SK-N-SH (cell line): ENCODE measurements at regions not wholly inside any gene's neighbourhood (a gene's known extent, or its start where the extent isn't known, plus 50 kb on each side); places are given as distances from the start of the nearest gene placed in this dataset.

Experiments used
- CTCF ChIA-PET: fragments of 300-600, 350-600 bp; formaldehyde crosslinking; extraction: SDS; loops from one replicate; lab custom pipeline; 2021; lab: Yijun Ruan, JAX
- POLR2A ChIA-PET: fragments of 350-600 bp; sonication (Branson Sonifier 250); formaldehyde crosslinking; extraction: SDS; loops from one replicate; lab custom pipeline; 2020; ENCODE audit warnings: antibody characterized with exemption, inconsistent platforms; lab: Yijun Ruan, JAX
- DNase-seq: peaks from one replicate; pipeline ENCODE4 v3.0.0; 2012
- H2AFZ ChIP-seq: fragments of 200-600 bp; sonication (generic); 2 replicates; pipeline ENCODE4 v1.8.1; 2016; ENCODE audit warnings: antibody characterized with exemption, mild to moderate bottlenecking, low read depth
- H3F3A ChIP-seq: fragments of 200-600 bp; sonication (generic); replicated peaks from 2 replicates; pipeline ENCODE3; 2016; ENCODE audit warnings: antibody characterized with exemption, mild to moderate bottlenecking; ENCODE audit not compliant: insufficient read depth
- H3K27ac ChIP-seq, 2 experiments: fragments of 200-500 bp in 1 of 2; fragments of 200-600 bp in 1 of 2; sonication (Bioruptor generic) in 1 of 2; sonication (generic), shearing (Covaris generic) in 1 of 2; 2 replicates each; pipeline versions ENCODE4 v1.5.1 to v1.6.1; 2014 to 2016; ENCODE audit warnings: low read depth in 2 of 2, inconsistent platforms in 1 of 2, low read length in 1 of 2, mild to moderate bottlenecking in 1 of 2, mixed read lengths in 1 of 2
- H3K27me3 ChIP-seq: fragments of 200-600 bp; sonication (generic), shearing (Covaris generic); 2 replicates; pipeline ENCODE4 v1.6.1; 2016; ENCODE audit warnings: mixed run types; ENCODE audit not compliant: insufficient read depth
- H3K36me3 ChIP-seq, 2 experiments: fragments of 200-500 bp in 1 of 2; fragments of 200-600 bp in 1 of 2; sonication (Bioruptor generic) in 1 of 2; sonication (generic) in 1 of 2; replicated peaks in 1 of 2; 2 replicates each; pipeline versions ENCODE3 to v1.5.1; 2014 to 2016; ENCODE audit warnings: low read length in 1 of 2, mild to moderate bottlenecking in 1 of 2; ENCODE audit not compliant: insufficient read depth in 2 of 2, control insufficient read depth in 1 of 2
- H3K4me1 ChIP-seq, 2 experiments: fragments of 200-500 bp in 1 of 2; fragments of 200-600 bp in 1 of 2; sonication (Bioruptor generic) in 1 of 2; sonication (generic), shearing (Covaris generic) in 1 of 2; 2 replicates each; pipeline versions ENCODE4 v1.5.1 to v1.6.1; 2014 to 2016; ENCODE audit warnings: low read depth in 1 of 2, low read length in 1 of 2, mixed run types in 1 of 2; ENCODE audit not compliant: insufficient read depth in 2 of 2, control insufficient read depth in 1 of 2
- H3K4me2 ChIP-seq: fragments of 200-600 bp; sonication (generic), shearing (Covaris generic); 2 replicates; pipeline ENCODE4 v1.6.1; 2017; ENCODE audit warnings: mixed run types
- H3K4me3 ChIP-seq, 2 experiments: fragments of 200-500 bp in 1 of 2; fragments of 200-600 bp in 1 of 2; sonication (Bioruptor generic) in 1 of 2; sonication (generic), shearing (Covaris generic) in 1 of 2; 2 replicates each; pipeline versions ENCODE4 v1.5.1 to v1.8.1; 2014 to 2016; ENCODE audit warnings: low read depth in 2 of 2, inconsistent platforms in 1 of 2, low read length in 1 of 2, mild to moderate bottlenecking in 1 of 2, mixed read lengths in 1 of 2, moderate library complexity in 1 of 2
- H3K79me2 ChIP-seq: fragments of 200-600 bp; sonication (generic); 2 replicates; pipeline ENCODE4 v1.8.1; 2017; ENCODE audit warnings: mild to moderate bottlenecking; ENCODE audit not compliant: insufficient read depth
- H3K9ac ChIP-seq: fragments of 200-600 bp; sonication (generic); 2 replicates; pipeline ENCODE4 v1.6.1; 2017; ENCODE audit warnings: mixed run types
- H3K9me2 ChIP-seq: fragments of 200-600 bp; sonication (generic); 2 replicates; pipeline ENCODE4 v1.6.1; 2017; ENCODE audit warnings: mixed run types
- H3K9me3 ChIP-seq: fragments of 200-600 bp; sonication (generic); 2 replicates; pipeline ENCODE4 v1.6.1; 2017; ENCODE audit warnings: mixed run types, mild to moderate bottlenecking, moderate library complexity
- H4K20me1 ChIP-seq: fragments of 200-600 bp; sonication (generic); 2 replicates; pipeline ENCODE4 v1.6.1; 2017; ENCODE audit warnings: mild to moderate bottlenecking, mixed run types; ENCODE audit not compliant: insufficient read depth
- ELF1 ChIP-seq: IDR thresholded peaks from 2 replicates; pipeline ENCODE4 v1.4.0; 2012
- EP300 ChIP-seq, 2 experiments: IDR thresholded peaks; 2 replicates each; pipeline versions ENCODE4 v1.4.0 to v1.6.1; 2012; ENCODE audit warnings: borderline replicate concordance in 1 of 2, low read depth in 1 of 2, low read length in 1 of 2
- EZH2phosphoT487 ChIP-seq: fragments of 200-600 bp; sonication (generic); IDR thresholded peaks from 2 replicates; pipeline ENCODE4 v1.6.1; 2017; ENCODE audit warnings: low read depth, mixed run types, mild to moderate bottlenecking, antibody characterized with exemption, moderate library complexity, borderline replicate concordance
- FOXJ3 ChIP-seq: sonication (generic); formaldehyde crosslinking; IDR thresholded peaks from 2 replicates; pipeline ENCODE4 v1.5.1; 2020; ENCODE audit warnings: mild to moderate bottlenecking, missing genetic modification reagents
- FOXM1 ChIP-seq: IDR thresholded peaks from 2 replicates; pipeline ENCODE4 v1.4.0; 2012; ENCODE audit warnings: low read depth, mild to moderate bottlenecking
- GABPA ChIP-seq: IDR thresholded peaks from 2 replicates; pipeline ENCODE4 v1.4.0; 2012; ENCODE audit warnings: low read depth, mild to moderate bottlenecking
- GATA2 ChIP-seq: sonication (generic); formaldehyde crosslinking; IDR thresholded peaks from 2 replicates; pipeline ENCODE4 v1.5.0; 2020; ENCODE audit warnings: mild to moderate bottlenecking, missing genetic modification reagents
- IRF3 ChIP-seq: fragments of 150-350 bp; IDR thresholded peaks from 2 replicates; pipeline ENCODE4 v1.6.1; 2016; ENCODE audit warnings: mild to moderate bottlenecking, low read depth, low read length
- POLR2AphosphoS5 ChIP-seq: IDR thresholded peaks from 2 replicates; pipeline ENCODE4 v1.6.1; 2012; ENCODE audit warnings: low read depth, low read length
- RAD21 ChIP-seq: IDR thresholded peaks from 2 replicates; pipeline ENCODE4 v1.6.1; 2012; ENCODE audit warnings: mild to moderate bottlenecking, low read length
- RCOR1 ChIP-seq: fragments of 150-350 bp; IDR thresholded peaks from 2 replicates; pipeline ENCODE4 v1.6.1; 2017; ENCODE audit warnings: antibody characterized with exemption, low read length
- RFX5 ChIP-seq: IDR thresholded peaks from 2 replicates; pipeline ENCODE4 v1.6.1; 2012; ENCODE audit warnings: mild to moderate bottlenecking, improper control_type of control experiment, low read length
- SIN3A ChIP-seq: IDR thresholded peaks from 2 replicates; pipeline ENCODE4 v1.6.1; 2012; ENCODE audit warnings: low read depth, mild to moderate bottlenecking, low read length, moderate library complexity, borderline replicate concordance
- SMC3 ChIP-seq: IDR thresholded peaks from 2 replicates; pipeline ENCODE4 v1.6.1; 2012; ENCODE audit warnings: low read depth, low read length, improper control_type of control experiment
- TAF1 ChIP-seq: IDR thresholded peaks from 2 replicates; pipeline ENCODE4 v1.6.1; 2012; ENCODE audit warnings: low read depth, mild to moderate bottlenecking, low read length, moderate library complexity, borderline replicate concordance
- TCF12 ChIP-seq: IDR thresholded peaks from 2 replicates; pipeline ENCODE4 v1.4.0; 2012
- TEAD4 ChIP-seq: IDR thresholded peaks from 2 replicates; pipeline ENCODE4 v1.4.0; 2012; ENCODE audit warnings: mild to moderate bottlenecking, borderline replicate concordance; ENCODE audit not compliant: insufficient read depth
- YY1 ChIP-seq: IDR thresholded peaks from 2 replicates; pipeline ENCODE4 v1.4.0; 2012; ENCODE audit warnings: low read depth, mild to moderate bottlenecking
- ZBTB33 ChIP-seq: IDR thresholded peaks from 2 replicates; pipeline ENCODE4 v1.4.0; 2012; ENCODE audit warnings: low read depth, borderline replicate concordance
- WGBS: methylation state at CpG from one replicate; pipeline ENCODE4 v1.1.6; 2017; ENCODE audit warnings: low lambda C conversion rate; 5-methylcytosine and 5-hydroxymethylcytosine counted together
- TF ChIP-seq, protein P1 (sequence below): fragments of 150-350 bp; IDR thresholded peaks from 2 replicates; pipeline ENCODE4 v1.6.1; 2017; ENCODE audit warnings: antibody characterized with exemption, low read length, low read depth, borderline replicate concordance

- Histone ChIP-seq H3K9me2 (no peaks in the 10 kb centered on the region), H2AFZ (no peak overlapping the region), H3F3A (no peaks in the 10 kb centered on the region), H3K27ac (no peak overlapping the region), H3K4me1 (peaks cover 0 to 9% of the 10 kb centered on the region in 2 experiments; a peak in 2 of 4 replicates), H3K79me2 (no peaks in the 10 kb centered on the region), H3K9me3 (no peaks in the 10 kb centered on the region), H3K27me3 (no peaks in the 10 kb centered on the region), H3K9ac (no peak overlapping the region), H4K20me1 (no peaks in the 10 kb centered on the region), H3K4me2 (no peak overlapping the region), H3K36me3 (peaks cover 0 to 3% of the 10 kb centered on the region in 2 experiments), H3K4me3 (no peak overlapping the region)
- ChIA-PET CTCF (interaction anchor here (0.6 to 10.0 kb wide), 22 partner anchors 7 to 1188 kb away, joined by 3 to 95 read pairs (median 8); partner anchors contain the start of gene APOB), POLR2A (no interaction called here)
- DNase-seq = no peak
- 41% methylated on average over 2 of the region's 2 CpGs for WGBS
- TF ChIP-seq TCF12 (no peak), YY1 (no peak), FOXM1 (no peak), RFX5 (no peak), ELF1 (no peak), IRF3 (no peak), GATA2 (no peak), POLR2AphosphoS5 (no peak), EP300 (IDR thresholded peaks at IDR 0.05; ENCODE audit: borderline replicate concordance in 1 of 2, low read depth in 1 of 2, low read length in 1 of 2) (no peak), TAF1 (no peak), TEAD4 (no peak), EZH2phosphoT487 (no peak), FOXJ3 (no peak), SMC3 (no peak), GABPA (no peak), RCOR1 (no peak)
- TF ChIP-seq, protein P1, sequence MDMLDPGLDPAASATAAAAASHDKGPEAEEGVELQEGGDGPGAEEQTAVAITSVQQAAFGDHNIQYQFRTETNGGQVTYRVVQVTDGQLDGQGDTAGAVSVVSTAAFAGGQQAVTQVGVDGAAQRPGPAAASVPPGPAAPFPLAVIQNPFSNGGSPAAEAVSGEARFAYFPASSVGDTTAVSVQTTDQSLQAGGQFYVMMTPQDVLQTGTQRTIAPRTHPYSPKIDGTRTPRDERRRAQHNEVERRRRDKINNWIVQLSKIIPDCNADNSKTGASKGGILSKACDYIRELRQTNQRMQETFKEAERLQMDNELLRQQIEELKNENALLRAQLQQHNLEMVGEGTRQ = no peak
These were observed 194.5 kb downstream of the TDRD15 start for GRCh38 chr2:21318263-21318662.

- WGBS = 7% methylated on average over 2 of the region's 2 CpGs
These were observed 202.4 kb downstream of the TDRD15 start for GRCh38 chr2:21326152-21326551.

More at GRCh38 chr2:21326152-21326551, 202.4 kb downstream of the TDRD15 start:
- Histone ChIP-seq H3K9ac (no peak overlapping the region), H3K9me3 (no peaks in the 10 kb centered on the region), H3K4me3 (no peak overlapping the region), H3F3A (no peaks in the 10 kb centered on the region), H3K27ac (no peak overlapping the region), H3K4me2 (no peak overlapping the region), H3K36me3 (peaks cover 0 to 3% of the 10 kb centered on the region in 2 experiments), H3K79me2 (no peaks in the 10 kb centered on the region), H2AFZ (no peak overlapping the region), H3K9me2 (no peaks in the 10 kb centered on the region), H4K20me1 (no peaks in the 10 kb centered on the region), H3K4me1 (peaks cover 0 to 3% of the 10 kb centered on the region in 2 experiments; a peak in 2 of 4 replicates), H3K27me3 (no peaks in the 10 kb centered on the region)
- DNase-seq = no peak
- ChIA-PET CTCF (interaction anchor here (0.9 to 1.1 kb wide), 5 partner anchors 9 to 283 kb away, joined by 3 to 6 read pairs (median 3); no protein-coding TSS in a partner anchor), POLR2A (no interaction called here)
- TF ChIP-seq SMC3 (peak; percentile 19; the same call in 1 of the 2 replicates), RAD21 (peak; percentile 57), FOXJ3 (no peak), SIN3A (no peak), ZBTB33 (no peak), FOXM1 (no peak)
